ENCODE measurements at regions not wholly inside any gene's neighbourhood (a gene's known extent, or its start where the extent isn't known, plus 50 kb on each side); places are given as distances from the start of the nearest gene placed in this dataset.

DNA sequence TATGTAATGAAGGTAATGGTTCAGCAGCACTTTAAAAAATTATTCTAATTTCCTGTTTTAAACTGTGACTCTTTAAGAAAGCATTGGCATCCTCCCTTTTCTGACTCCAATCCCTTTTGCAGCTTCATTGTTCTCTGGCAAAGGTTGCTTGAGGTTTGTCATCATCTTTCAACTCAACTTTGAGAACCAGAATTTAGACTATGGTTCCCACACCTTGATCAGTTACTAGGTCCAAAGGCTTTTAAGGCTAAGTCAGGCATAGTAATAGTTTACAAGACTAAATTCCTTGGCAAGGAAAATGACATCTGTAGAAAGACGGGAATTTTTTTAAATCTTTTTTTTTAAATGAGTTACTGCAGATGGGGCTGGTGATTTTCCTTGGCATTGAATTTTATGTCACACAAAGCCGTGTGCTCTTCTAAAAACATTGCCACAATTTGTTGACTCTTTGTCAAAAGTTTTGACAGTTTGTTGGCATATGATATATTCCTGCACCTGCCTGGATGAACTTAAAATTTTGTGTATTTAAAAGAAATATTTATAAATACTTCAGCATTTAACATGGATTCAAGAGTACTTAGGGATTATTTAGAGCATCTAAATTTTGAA is 451.0 kb downstream of the MEIS1 start:
- peaks cover 22% of the 10 kb centered on the region for H3K4me1 ChIP-seq (ENCODE audit: control insufficient read depth, insufficient read depth, low read length, unreplicated experiment)
- no peak overlapping the region for H3K4me3 ChIP-seq (ENCODE audit: low read depth, low read length)
- H3K27ac ChIP-seq (ENCODE audit: low read depth, low read length), result no peak overlapping the region
- no peaks in the 10 kb centered on the region for H3K79me2 ChIP-seq (ENCODE audit: control insufficient read depth, insufficient read depth, low read length, unreplicated experiment)
- H3K36me3 ChIP-seq (ENCODE audit: insufficient read depth, low read length), result no peaks in the 10 kb centered on the region
- H2AFZ ChIP-seq (ENCODE audit: low read length, unreplicated experiment), result no peak overlapping the region
- H3K27me3 ChIP-seq (ENCODE audit: insufficient read depth, low read length), result no peaks in the 10 kb centered on the region

DNA sequence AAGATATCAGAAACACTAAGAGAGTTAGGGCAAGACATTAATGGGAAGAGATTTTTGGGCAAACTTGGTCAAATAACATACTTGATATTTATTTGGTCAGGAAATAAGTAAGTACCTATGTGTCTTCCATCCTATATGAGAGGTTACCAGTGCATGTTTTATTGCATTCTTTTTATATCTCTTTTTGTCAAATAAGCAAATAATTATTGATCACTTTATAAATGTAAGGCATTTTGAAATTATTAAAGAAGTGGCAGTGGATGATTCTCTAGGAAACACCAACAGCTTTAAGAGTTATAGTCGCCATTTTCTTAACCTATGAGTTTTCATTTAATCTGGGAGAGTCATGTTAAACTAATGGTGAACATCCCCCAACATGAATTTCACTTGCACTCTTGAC is 453.3 kb downstream of the MEIS1 start:
- Histone ChIP-seq H3K27ac (ENCODE audit: low read depth, low read length) (peak overlapping the region; percentile 85), H3K4me1 (ENCODE audit: control insufficient read depth, insufficient read depth, low read length, unreplicated experiment) (peaks cover 22% of the 10 kb centered on the region), H3K79me2 (ENCODE audit: control insufficient read depth, insufficient read depth, low read length, unreplicated experiment) (no peaks in the 10 kb centered on the region), H2AFZ (ENCODE audit: low read length, unreplicated experiment) (peak overlapping the region; percentile 9), H3K4me3 (ENCODE audit: low read depth, low read length) (no peak overlapping the region), H3K36me3 (ENCODE audit: insufficient read depth, low read length) (no peaks in the 10 kb centered on the region), H3K27me3 (ENCODE audit: insufficient read depth, low read length) (no peaks in the 10 kb centered on the region)

DNA sequence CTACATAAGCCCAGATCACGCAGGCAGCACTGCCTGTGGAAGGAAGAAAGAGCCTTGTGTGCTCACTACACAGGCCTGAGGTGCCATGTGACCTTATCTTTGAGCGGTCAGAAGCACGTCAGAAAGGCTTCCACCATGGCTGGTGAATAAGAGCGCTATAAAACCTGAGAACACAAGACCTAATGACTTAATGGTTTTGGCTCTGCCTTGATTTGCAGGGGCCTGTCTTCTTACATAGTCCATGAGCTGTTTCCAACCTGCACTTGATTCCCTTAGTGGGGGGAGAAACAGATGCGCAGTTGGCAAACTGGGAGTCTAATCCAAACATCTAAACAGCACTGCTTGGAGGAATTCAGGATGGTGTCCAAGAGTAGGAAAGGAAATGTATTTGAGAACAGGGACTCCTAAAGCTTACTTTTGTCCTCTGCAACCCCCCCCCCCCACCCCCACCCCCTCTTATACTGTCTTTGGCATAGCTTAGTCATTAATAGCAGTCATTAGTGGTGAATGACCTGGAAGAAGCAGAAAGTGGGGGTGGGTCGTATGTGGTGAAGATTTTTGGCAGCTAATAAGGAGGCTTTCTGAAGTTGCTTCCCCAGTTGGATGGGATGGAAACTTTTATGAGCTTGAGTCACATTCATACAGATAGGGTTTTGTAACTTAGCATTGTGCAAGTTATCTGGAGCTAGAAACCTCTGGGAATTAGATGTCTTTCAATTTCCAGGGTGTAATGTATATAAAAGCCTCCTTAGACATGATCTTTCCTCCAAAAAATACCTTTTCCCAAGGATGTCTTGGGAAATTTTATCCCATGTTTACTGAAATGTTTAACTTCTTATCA is 454.1 kb downstream of the MEIS1 start:
- peak overlapping the region; percentile 9 for H2AFZ ChIP-seq (ENCODE audit: low read length, unreplicated experiment)
- peaks cover 22% of the 10 kb centered on the region for H3K4me1 ChIP-seq (ENCODE audit: control insufficient read depth, insufficient read depth, low read length, unreplicated experiment)
- no peaks in the 10 kb centered on the region for H3K27me3 ChIP-seq (ENCODE audit: insufficient read depth, low read length)
- no peaks in the 10 kb centered on the region for H3K79me2 ChIP-seq (ENCODE audit: control insufficient read depth, insufficient read depth, low read length, unreplicated experiment)
- H3K4me3 ChIP-seq (ENCODE audit: low read depth, low read length), result no peak overlapping the region
- peak overlapping the region; percentile 85 for H3K27ac ChIP-seq (ENCODE audit: low read depth, low read length)
- no peaks in the 10 kb centered on the region for H3K36me3 ChIP-seq (ENCODE audit: insufficient read depth, low read length)

DNA sequence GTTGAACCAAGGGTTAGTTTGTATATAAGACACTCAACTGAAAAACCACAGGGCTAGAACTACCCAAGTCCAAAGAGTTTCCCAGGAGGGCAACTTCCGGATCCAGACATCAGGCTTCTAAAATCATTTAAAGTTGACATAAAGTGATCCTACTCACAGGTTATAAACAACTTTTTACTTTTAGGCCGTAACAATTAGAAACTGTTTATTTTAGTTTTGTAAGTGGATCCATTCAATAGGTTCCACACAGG is 454.6 kb downstream of the MEIS1 start:
- no peaks in the 10 kb centered on the region for H3K79me2 ChIP-seq (ENCODE audit: control insufficient read depth, insufficient read depth, low read length, unreplicated experiment)
- H3K27ac ChIP-seq (ENCODE audit: low read depth, low read length), result peak overlapping the region; percentile 85
- no peaks in the 10 kb centered on the region for H3K27me3 ChIP-seq (ENCODE audit: insufficient read depth, low read length)
- no peak overlapping the region for H2AFZ ChIP-seq (ENCODE audit: low read length, unreplicated experiment)
- H3K36me3 ChIP-seq (ENCODE audit: insufficient read depth, low read length), result no peaks in the 10 kb centered on the region
- no peak overlapping the region for H3K4me3 ChIP-seq (ENCODE audit: low read depth, low read length)
- H3K4me1 ChIP-seq (ENCODE audit: control insufficient read depth, insufficient read depth, low read length, unreplicated experiment), result peaks cover 22% of the 10 kb centered on the region

DNA sequence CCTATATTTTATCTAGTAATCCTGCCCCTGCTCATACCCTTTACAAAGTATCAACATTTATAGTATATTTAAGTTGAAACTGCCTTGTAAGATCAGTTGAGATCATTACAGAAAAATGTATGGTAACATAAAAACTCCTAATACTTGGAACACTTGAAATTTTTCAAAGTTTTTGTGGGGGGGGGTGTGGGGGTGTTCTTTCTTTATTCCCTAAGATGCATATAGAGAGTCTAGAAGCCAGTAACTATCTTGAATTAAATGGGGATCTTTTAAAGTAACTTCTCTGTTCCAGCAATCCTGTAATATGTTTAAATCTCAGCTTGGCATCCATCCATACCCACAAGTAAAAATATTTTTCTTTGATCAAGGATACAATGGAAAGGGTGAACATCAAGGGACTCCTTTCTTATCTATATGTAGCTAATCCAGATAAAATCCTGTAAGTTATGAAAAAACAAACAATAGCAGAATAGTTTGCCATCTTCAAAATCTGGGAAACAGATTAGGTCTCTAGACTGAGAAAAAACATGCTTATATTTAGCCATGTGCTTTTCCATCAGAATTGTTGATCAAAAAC is 455.3 kb downstream of the MEIS1 start:
- Histone ChIP-seq H3K36me3 (ENCODE audit: insufficient read depth, low read length) (no peaks in the 10 kb centered on the region), H2AFZ (ENCODE audit: low read length, unreplicated experiment) (no peak overlapping the region), H3K4me3 (ENCODE audit: low read depth, low read length) (no peak overlapping the region), H3K27me3 (ENCODE audit: insufficient read depth, low read length) (no peaks in the 10 kb centered on the region), H3K79me2 (ENCODE audit: control insufficient read depth, insufficient read depth, low read length, unreplicated experiment) (no peaks in the 10 kb centered on the region), H3K4me1 (ENCODE audit: control insufficient read depth, insufficient read depth, low read length, unreplicated experiment) (peaks cover 22% of the 10 kb centered on the region), H3K27ac (ENCODE audit: low read depth, low read length) (0 out of 2 replicates have a peak overlapping the region, but pooled peaks have one; percentile 25)

DNA sequence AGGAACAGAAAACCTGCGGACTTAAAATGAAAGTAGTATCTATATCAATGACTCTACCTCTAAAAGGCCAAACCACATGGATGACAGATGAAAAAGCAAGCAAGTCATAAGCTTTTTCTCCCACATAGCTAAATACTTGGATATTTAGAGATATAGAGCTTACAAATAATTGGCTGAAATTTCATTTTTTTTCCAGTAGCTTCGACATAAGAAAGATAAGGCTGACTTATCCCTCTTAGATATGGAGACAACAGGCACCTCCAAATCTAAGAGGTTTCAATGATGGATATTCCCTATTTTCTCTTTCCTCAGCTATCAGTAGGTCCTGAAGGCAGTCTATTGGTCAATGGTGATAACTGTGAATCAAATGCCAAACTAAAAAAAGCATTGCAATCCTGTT is 460.3 kb downstream of the MEIS1 start:
- H3K36me3 ChIP-seq (ENCODE audit: insufficient read depth, low read length), result no peaks in the 10 kb centered on the region
- peaks cover 18% of the 10 kb centered on the region for H3K4me1 ChIP-seq (ENCODE audit: control insufficient read depth, insufficient read depth, low read length, unreplicated experiment)
- no peak overlapping the region for H3K27ac ChIP-seq (ENCODE audit: low read depth, low read length)
- H3K27me3 ChIP-seq (ENCODE audit: insufficient read depth, low read length), result no peaks in the 10 kb centered on the region
- H3K79me2 ChIP-seq (ENCODE audit: control insufficient read depth, insufficient read depth, low read length, unreplicated experiment), result no peaks in the 10 kb centered on the region
- no peak overlapping the region for H3K4me3 ChIP-seq (ENCODE audit: low read depth, low read length)
- H2AFZ ChIP-seq (ENCODE audit: low read length, unreplicated experiment), result no peak overlapping the region

DNA sequence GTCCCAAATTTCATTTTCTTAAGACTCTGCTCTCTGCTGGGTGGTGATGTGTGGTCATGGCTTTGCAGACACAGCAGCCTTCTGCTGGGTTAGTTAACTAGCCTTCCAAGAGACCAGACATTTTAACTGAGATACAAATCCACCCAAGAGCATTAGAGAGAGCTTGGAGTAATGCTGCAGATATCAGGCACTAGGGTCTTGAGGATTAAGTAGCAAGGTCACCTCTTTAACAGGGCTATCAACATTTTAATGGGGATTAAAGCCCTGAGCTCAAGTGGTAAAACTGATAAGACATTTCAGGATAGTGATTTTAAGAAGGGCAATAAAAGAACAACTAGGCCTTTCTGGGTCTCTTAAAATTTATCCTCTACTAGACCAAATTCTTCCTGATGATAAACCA is 461.2 kb downstream of the MEIS1 start:
- H3K4me3 ChIP-seq (ENCODE audit: low read depth, low read length), result no peak overlapping the region
- H3K79me2 ChIP-seq (ENCODE audit: control insufficient read depth, insufficient read depth, low read length, unreplicated experiment), result no peaks in the 10 kb centered on the region
- no peaks in the 10 kb centered on the region for H3K36me3 ChIP-seq (ENCODE audit: insufficient read depth, low read length)
- H3K4me1 ChIP-seq (ENCODE audit: control insufficient read depth, insufficient read depth, low read length, unreplicated experiment), result peaks cover 14% of the 10 kb centered on the region
- no peak overlapping the region for H3K27ac ChIP-seq (ENCODE audit: low read depth, low read length)
- no peak overlapping the region for H2AFZ ChIP-seq (ENCODE audit: low read length, unreplicated experiment)
- no peaks in the 10 kb centered on the region for H3K27me3 ChIP-seq (ENCODE audit: insufficient read depth, low read length)

DNA sequence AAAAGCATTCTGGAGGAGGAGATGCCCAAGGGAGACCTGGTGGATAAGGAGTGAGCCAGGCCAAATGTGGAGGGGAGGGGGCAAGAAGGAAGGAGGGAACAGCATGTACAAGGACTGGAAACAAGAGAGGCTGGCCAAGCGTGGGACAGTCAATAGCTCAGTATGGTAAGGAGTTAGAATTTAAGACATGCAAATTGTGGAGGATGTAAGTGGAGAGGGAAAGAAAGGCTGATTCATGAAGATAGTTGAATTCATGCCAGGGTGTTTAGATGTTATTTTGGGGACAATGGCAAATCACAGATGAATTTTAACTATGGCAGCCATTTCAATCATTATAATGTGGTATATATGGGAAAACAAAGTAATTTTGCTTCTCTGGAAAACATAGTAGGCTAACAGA is 462.3 kb downstream of the MEIS1 start:
- peaks cover 14% of the 10 kb centered on the region for H3K4me1 ChIP-seq (ENCODE audit: control insufficient read depth, insufficient read depth, low read length, unreplicated experiment)
- H3K27ac ChIP-seq (ENCODE audit: low read depth, low read length), result peak overlapping the region; percentile 32; the same call in 1 of the 2 replicates
- no peak overlapping the region for H2AFZ ChIP-seq (ENCODE audit: low read length, unreplicated experiment)
- H3K79me2 ChIP-seq (ENCODE audit: control insufficient read depth, insufficient read depth, low read length, unreplicated experiment), result no peaks in the 10 kb centered on the region
- no peaks in the 10 kb centered on the region for H3K36me3 ChIP-seq (ENCODE audit: insufficient read depth, low read length)
- H3K27me3 ChIP-seq (ENCODE audit: insufficient read depth, low read length), result no peaks in the 10 kb centered on the region
- H3K4me3 ChIP-seq (ENCODE audit: low read depth, low read length), result no peak overlapping the region

DNA sequence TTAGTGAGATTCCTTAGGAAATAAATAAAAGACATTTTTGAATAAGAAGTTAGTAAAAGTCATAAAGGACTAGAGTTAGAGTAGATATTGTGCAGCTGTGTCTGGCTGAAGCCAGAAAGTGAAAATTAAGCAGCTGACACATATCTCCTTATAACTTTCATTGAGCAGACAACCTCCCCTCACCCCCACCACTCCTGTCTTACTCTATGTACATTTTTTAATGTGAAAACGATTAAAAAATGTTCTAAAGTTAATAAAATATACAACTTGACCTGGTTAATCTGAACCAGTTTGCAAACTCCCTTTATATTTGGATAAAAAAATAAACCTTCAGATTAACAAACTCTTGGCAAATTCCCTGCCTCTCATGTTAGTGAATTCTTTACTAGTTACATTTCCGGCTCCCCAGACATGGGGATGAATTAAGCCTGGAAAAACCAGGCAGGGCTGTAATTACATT is 462.8 kb downstream of the MEIS1 start:
- no peak overlapping the region for H2AFZ ChIP-seq (ENCODE audit: low read length, unreplicated experiment)
- H3K4me3 ChIP-seq (ENCODE audit: low read depth, low read length), result no peak overlapping the region
- H3K79me2 ChIP-seq (ENCODE audit: control insufficient read depth, insufficient read depth, low read length, unreplicated experiment), result no peaks in the 10 kb centered on the region
- peaks cover 14% of the 10 kb centered on the region for H3K4me1 ChIP-seq (ENCODE audit: control insufficient read depth, insufficient read depth, low read length, unreplicated experiment)
- H3K27me3 ChIP-seq (ENCODE audit: insufficient read depth, low read length), result no peaks in the 10 kb centered on the region
- H3K27ac ChIP-seq (ENCODE audit: low read depth, low read length), result peak overlapping the region; percentile 32; the same call in 1 of the 2 replicates
- no peaks in the 10 kb centered on the region for H3K36me3 ChIP-seq (ENCODE audit: insufficient read depth, low read length)

DNA sequence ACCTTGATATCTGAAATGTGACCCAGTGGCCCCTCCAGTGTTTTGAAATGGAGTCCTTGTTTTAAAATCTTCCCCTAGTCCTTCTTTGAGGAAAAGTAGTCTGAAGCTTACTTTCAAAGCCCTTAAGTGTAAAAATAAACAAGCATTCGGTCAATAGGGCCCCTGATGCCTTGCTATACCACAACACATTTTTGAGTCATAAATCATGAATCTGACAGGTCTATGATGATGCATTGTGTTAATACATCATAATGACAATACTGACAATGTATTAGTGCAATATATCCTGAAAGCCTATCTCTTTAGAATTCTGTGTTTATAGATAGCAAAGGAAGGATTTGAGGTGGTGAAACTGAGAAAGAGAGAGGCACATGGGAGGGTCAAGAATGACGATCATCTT is 464.2 kb downstream of the MEIS1 start:
- H3K36me3 ChIP-seq (ENCODE audit: insufficient read depth, low read length), result no peaks in the 10 kb centered on the region
- H3K4me3 ChIP-seq (ENCODE audit: low read depth, low read length), result no peak overlapping the region
- H2AFZ ChIP-seq (ENCODE audit: low read length, unreplicated experiment), result no peak overlapping the region
- H3K27me3 ChIP-seq (ENCODE audit: insufficient read depth, low read length), result no peaks in the 10 kb centered on the region
- H3K27ac ChIP-seq (ENCODE audit: low read depth, low read length), result no peak overlapping the region
- H3K4me1 ChIP-seq (ENCODE audit: control insufficient read depth, insufficient read depth, low read length, unreplicated experiment), result peaks cover 14% of the 10 kb centered on the region
- no peaks in the 10 kb centered on the region for H3K79me2 ChIP-seq (ENCODE audit: control insufficient read depth, insufficient read depth, low read length, unreplicated experiment)

DNA sequence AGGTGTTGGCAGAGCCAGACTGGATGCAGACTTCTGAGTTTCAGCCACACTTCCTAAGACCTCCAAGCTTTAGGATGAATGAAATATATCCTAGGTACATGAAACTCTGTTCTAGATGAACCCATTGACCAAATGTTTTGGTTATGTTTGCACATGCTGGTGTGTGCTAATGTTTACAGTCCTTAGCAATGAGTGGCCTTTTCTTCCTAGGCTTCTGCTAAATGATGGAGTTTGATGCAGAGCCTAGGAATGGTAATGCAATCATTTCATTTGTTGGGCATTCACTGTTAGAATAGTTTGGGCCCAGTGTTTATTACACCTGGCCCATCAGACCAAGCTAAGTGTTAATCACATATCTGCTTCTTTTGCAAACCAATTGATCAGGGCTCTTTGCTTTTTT is 464.7 kb downstream of the MEIS1 start:
- Histone ChIP-seq H2AFZ (ENCODE audit: low read length, unreplicated experiment) (no peak overlapping the region), H3K36me3 (ENCODE audit: insufficient read depth, low read length) (no peaks in the 10 kb centered on the region), H3K79me2 (ENCODE audit: control insufficient read depth, insufficient read depth, low read length, unreplicated experiment) (no peaks in the 10 kb centered on the region), H3K27me3 (ENCODE audit: insufficient read depth, low read length) (no peaks in the 10 kb centered on the region), H3K27ac (ENCODE audit: low read depth, low read length) (no peak overlapping the region), H3K4me3 (ENCODE audit: low read depth, low read length) (no peak overlapping the region), H3K4me1 (ENCODE audit: control insufficient read depth, insufficient read depth, low read length, unreplicated experiment) (peaks cover 14% of the 10 kb centered on the region)

All from ACC112 (cell line).